GM12864 (cell line): ENCODE measurements at regions not wholly inside any gene's neighbourhood (a gene's known extent, or its start where the extent isn't known, plus 50 kb on each side); places are given as distances from the start of the nearest gene placed in this dataset.
A peak's percentile ranks its signal among the peaks of the same experiment; 100 is the strongest.
"Not testable (repeated sequence)": the region's sequence is repeated elsewhere in the genome, so short reads cannot be mapped to it uniquely, and the experiment has no call there.

Experiments
- DNase-seq: peaks from one replicate; pipeline ENCODE4 v3.0.0-alpha.2; 2011; ENCODE audit warnings: low read depth
- H3K4me3 ChIP-seq: 2 replicates; pipeline ENCODE4 v1.5.1; 2011; ENCODE audit warnings: mild to moderate bottlenecking, low read depth, low read length, control low read depth
- CTCF ChIP-seq: IDR thresholded peaks from 2 replicates; pipeline ENCODE4 v1.5.1; 2011; ENCODE audit warnings: low read depth, mild to moderate bottlenecking, moderate library complexity, low read length, control low read depth, inconsistent platforms; ENCODE audit errors: missing control alignments

GRCh38 chr5:86305050-86305449, 312.7 kb upstream of the COX7C start:
- TF ChIP-seq CTCF: peak; percentile 22
- not testable (repeated sequence) for H3K4me3 ChIP-seq, DNase-seq

- TF ChIP-seq CTCF: no peak
- no peak for DNase-seq
Measured at GRCh38 chr5:86314951-86315350, 302.8 kb upstream of the COX7C start.

GRCh38 chr5:86320266-86320665, 297.5 kb upstream of the COX7C start:
- DNase-seq: no peak
- no peak for TF ChIP-seq CTCF
- no peak overlapping the region for H3K4me3 ChIP-seq

More at GRCh38 chr5:86314951-86315350, 302.8 kb upstream of the COX7C start:
- no peak overlapping the region for H3K4me3 ChIP-seq

GRCh38 chr5:86329318-86329717, 288.4 kb upstream of the COX7C start:
- TF ChIP-seq CTCF: no peak
- no peak overlapping the region for H3K4me3 ChIP-seq
- no peak for DNase-seq

- TF ChIP-seq CTCF: no peak
- no peak overlapping the region for H3K4me3 ChIP-seq
- no peak for DNase-seq
Measured at GRCh38 chr5:86330736-86331135, 287.0 kb upstream of the COX7C start.

- H3K4me3 ChIP-seq: no peak overlapping the region
- no peak for DNase-seq
- TF ChIP-seq CTCF: no peak
Measured at GRCh38 chr5:86332851-86333250, 284.9 kb upstream of the COX7C start.

GRCh38 chr5:86337667-86338460, 279.9 kb upstream of the COX7C start:
- no peak for TF ChIP-seq CTCF
- DNase-seq: no peak
- no peak overlapping the region for H3K4me3 ChIP-seq
